CD8-positive, alpha-beta memory T cell (primary cell): ENCODE measurements at regions not wholly inside any gene's neighbourhood (a gene's known extent, or its start where the extent isn't known, plus 50 kb on each side); places are given as distances from the start of the nearest gene placed in this dataset.

Experiments used
- CTCF ChIA-PET: fragments of 350-600 bp; sonication (Branson Sonifier 250); formaldehyde crosslinking; loops from one replicate; lab custom pipeline; 2021; ENCODE audit warnings: antibody characterized with exemption; lab: Charles Lee
- POLR2A ChIA-PET: fragments of 350-600 bp; sonication (Branson Sonifier 250); formaldehyde crosslinking; loops from one replicate; lab custom pipeline; 2021; ENCODE audit warnings: antibody characterized with exemption; lab: Charles Lee
- DNase-seq, 5 donors: peaks; one replicate each; pipeline versions ENCODE4 v3.0.0 to v3.0.0-alpha.2; 2020 to 2022; ENCODE audit warnings: mixed read lengths in 1 of 5
- H3K27ac ChIP-seq: one replicate; pipeline ENCODE4 v1.7.0; 2013; ENCODE audit warnings: low read depth, mild to moderate bottlenecking, low read length, moderate library complexity
- H3K27me3 ChIP-seq: 2 replicates; pipeline ENCODE4 v1.7.0; 2013; ENCODE audit warnings: low read length, mild to moderate bottlenecking; ENCODE audit not compliant: insufficient read depth, poor library complexity, severe bottlenecking
- H3K36me3 ChIP-seq: 2 replicates; pipeline ENCODE4 v1.7.0; 2013; ENCODE audit warnings: mild to moderate bottlenecking, low read length, moderate library complexity; ENCODE audit not compliant: insufficient read depth
- H3K4me1 ChIP-seq: 2 replicates; pipeline ENCODE4 v1.7.0; 2013; ENCODE audit warnings: mild to moderate bottlenecking, low read length, moderate library complexity; ENCODE audit not compliant: insufficient read depth
- H3K4me3 ChIP-seq: 2 replicates; pipeline ENCODE4 v1.7.0; 2013; ENCODE audit warnings: mild to moderate bottlenecking, low read length
- H3K9me3 ChIP-seq: 2 replicates; pipeline ENCODE4 v1.7.0; 2013; ENCODE audit warnings: mild to moderate bottlenecking, low read length
- H3K27ac Mint-ChIP-seq, 8 donors: one replicate each; pipeline ENCODE4 v1.8.0; 2020 to 2021; ENCODE audit warnings: mixed read lengths in 8 of 8, mild to moderate bottlenecking in 6 of 8, inconsistent platforms in 3 of 8, moderate library complexity in 3 of 8
- H3K27me3 Mint-ChIP-seq, 2 donors: one replicate each; pipeline ENCODE4 v1.8.0; 2020 to 2021; ENCODE audit warnings: mixed read lengths in 2 of 2, mild to moderate bottlenecking in 1 of 2, moderate library complexity in 1 of 2
- H3K36me3 Mint-ChIP-seq, 3 donors: one replicate each; pipeline ENCODE4 v1.8.0; 2020 to 2021; ENCODE audit warnings: mixed read lengths in 3 of 3, inconsistent platforms in 1 of 3, mild to moderate bottlenecking in 1 of 3
- H3K4me1 Mint-ChIP-seq, 3 donors: one replicate each; pipeline ENCODE4 v1.8.0; 2020 to 2021; ENCODE audit warnings: mixed read lengths in 3 of 3, inconsistent platforms in 1 of 3, mild to moderate bottlenecking in 1 of 3
- H3K4me3 Mint-ChIP-seq, 7 donors: one replicate each; pipeline ENCODE4 v1.8.0; 2020 to 2021; ENCODE audit warnings: mixed read lengths in 7 of 7, mild to moderate bottlenecking in 6 of 7, moderate library complexity in 4 of 7, inconsistent platforms in 2 of 7
- H3K9me3 Mint-ChIP-seq, 5 donors: one replicate each; pipeline ENCODE4 v1.8.0; 2020 to 2022; ENCODE audit warnings: mixed read lengths in 5 of 5, mild to moderate bottlenecking in 3 of 5, moderate library complexity in 2 of 5, inconsistent platforms in 1 of 5

- Mint-ChIP-seq H3K36me3 (peaks cover 0 to 2% (median 0%) of the 10 kb centered on the region in 3 donors), H3K9me3 (peaks cover 0 to 2% (median 2%) of the 10 kb centered on the region in 5 donors), H3K27me3 (peaks cover 0 to 6% of the 10 kb centered on the region in 2 donors), H3K4me3 (no peak overlapping the region), H3K27ac (no peak overlapping the region), H3K4me1 (no peaks in the 10 kb centered on the region)
- Histone ChIP-seq H3K27ac (no peak overlapping the region), H3K36me3 (no peaks in the 10 kb centered on the region), H3K4me3 (no peak overlapping the region), H3K4me1 (no peaks in the 10 kb centered on the region), H3K27me3 (no peaks in the 10 kb centered on the region), H3K9me3 (no peaks in the 10 kb centered on the region)
- POLR2A ChIA-PET = no interaction called here
- no peak for DNase-seq
- CTCF ChIA-PET = no interaction called here
Observed at GRCh38 chr11:115784796-115785521, 280.7 kb upstream of the CADM1 start.

GRCh38 chr11:115780646-115781362 is 276.6 kb upstream of the CADM1 start:
- ChIA-PET POLR2A (no interaction called here), CTCF (no interaction called here)
- Histone ChIP-seq H3K4me1 (no peaks in the 10 kb centered on the region), H3K4me3 (no peak overlapping the region), H3K27me3 (no peaks in the 10 kb centered on the region), H3K27ac (no peak overlapping the region), H3K9me3 (no peaks in the 10 kb centered on the region), H3K36me3 (no peaks in the 10 kb centered on the region)
- Mint-ChIP-seq H3K36me3 (no peaks in the 10 kb centered on the region), H3K4me1 (no peaks in the 10 kb centered on the region), H3K27ac (no peak overlapping the region), H3K27me3 (no peaks in the 10 kb centered on the region), H3K4me3 (no peak overlapping the region), H3K9me3 (peaks cover 0 to 2% (median 2%) of the 10 kb centered on the region in 5 donors)
- DNase-seq = no peak

- Mint-ChIP-seq H3K36me3 (no peaks in the 10 kb centered on the region), H3K9me3 (peaks cover 0 to 2% (median 2%) of the 10 kb centered on the region in 5 donors), H3K4me3 (no peak overlapping the region), H3K27ac (no peak overlapping the region), H3K4me1 (no peaks in the 10 kb centered on the region), H3K27me3 (no peaks in the 10 kb centered on the region)
- H3K4me3 ChIP-seq = no peak overlapping the region
- H3K36me3 ChIP-seq = no peaks in the 10 kb centered on the region
- POLR2A ChIA-PET = no interaction called here
- no peak overlapping the region for H3K27ac ChIP-seq
- no peak for DNase-seq
- no peaks in the 10 kb centered on the region for H3K4me1 ChIP-seq
- H3K9me3 ChIP-seq = no peaks in the 10 kb centered on the region
- CTCF ChIA-PET = no interaction called here
- no peaks in the 10 kb centered on the region for H3K27me3 ChIP-seq
Observed at GRCh38 chr11:115778928-115779650, 274.9 kb upstream of the CADM1 start.

- H3K27me3 Mint-ChIP-seq = peaks cover 2 to 3% of the 10 kb centered on the region in 2 donors
- no peak overlapping the region for H3K27ac Mint-ChIP-seq
- H3K27ac ChIP-seq = no peak overlapping the region
- no peaks in the 10 kb centered on the region for H3K36me3 ChIP-seq
- ChIA-PET CTCF (no interaction called here), POLR2A (no interaction called here)
- H3K9me3 ChIP-seq = no peaks in the 10 kb centered on the region
- no peaks in the 10 kb centered on the region for H3K36me3 Mint-ChIP-seq
- no peaks in the 10 kb centered on the region for H3K4me1 ChIP-seq
- H3K4me3 ChIP-seq = no peak overlapping the region
- no peaks in the 10 kb centered on the region for H3K27me3 ChIP-seq
- H3K9me3 Mint-ChIP-seq = peaks cover 0 to 2% (median 2%) of the 10 kb centered on the region in 5 donors
- DNase-seq = no peak
- H3K4me3 Mint-ChIP-seq = no peak overlapping the region
- H3K4me1 Mint-ChIP-seq = no peaks in the 10 kb centered on the region
Observed at GRCh38 chr11:115776916-115777315, 272.7 kb upstream of the CADM1 start.

- Histone ChIP-seq H3K36me3 (no peaks in the 10 kb centered on the region), H3K9me3 (no peaks in the 10 kb centered on the region), H3K27ac (no peak overlapping the region), H3K4me3 (no peak overlapping the region), H3K27me3 (no peaks in the 10 kb centered on the region), H3K4me1 (no peaks in the 10 kb centered on the region)
- peaks cover 2 to 3% of the 10 kb centered on the region in 2 donors for H3K27me3 Mint-ChIP-seq
- CTCF ChIA-PET = no interaction called here
- H3K36me3 Mint-ChIP-seq = peaks cover 0 to 1% (median 0%) of the 10 kb centered on the region in 3 donors
- no peaks in the 10 kb centered on the region for H3K4me1 Mint-ChIP-seq
- POLR2A ChIA-PET = no interaction called here
- peaks cover 0 to 2% (median 0%) of the 10 kb centered on the region in 5 donors for H3K9me3 Mint-ChIP-seq
- H3K4me3 Mint-ChIP-seq = no peak overlapping the region
- no peak overlapping the region for H3K27ac Mint-ChIP-seq
- no peak for DNase-seq
Observed at GRCh38 chr11:115775846-115776245, 271.6 kb upstream of the CADM1 start.

- POLR2A ChIA-PET = no interaction called here
- H3K36me3 ChIP-seq = no peaks in the 10 kb centered on the region
Observed at GRCh38 chr11:115774756-115775155, 270.5 kb upstream of the CADM1 start.

GRCh38 chr11:115769891-115770290 is 265.7 kb upstream of the CADM1 start:
- H3K9me3 Mint-ChIP-seq = peaks cover 0 to 2% (median 0%) of the 10 kb centered on the region in 5 donors
- Histone ChIP-seq H3K4me1 (no peaks in the 10 kb centered on the region), H3K36me3 (no peaks in the 10 kb centered on the region), H3K4me3 (no peak overlapping the region), H3K27ac (no peak overlapping the region), H3K27me3 (no peaks in the 10 kb centered on the region), H3K9me3 (no peaks in the 10 kb centered on the region)
- no peaks in the 10 kb centered on the region for H3K4me1 Mint-ChIP-seq
- DNase-seq = no peak
- peaks cover 0 to 1% (median 0%) of the 10 kb centered on the region in 3 donors for H3K36me3 Mint-ChIP-seq
- no peak overlapping the region for H3K27ac Mint-ChIP-seq
- ChIA-PET CTCF (no interaction called here), POLR2A (no interaction called here)
- H3K27me3 Mint-ChIP-seq = peaks cover 2 to 7% of the 10 kb centered on the region in 2 donors
- no peak overlapping the region for H3K4me3 Mint-ChIP-seq

More at GRCh38 chr11:115774756-115775155, 270.5 kb upstream of the CADM1 start:
- Mint-ChIP-seq H3K9me3 (peaks cover 0 to 2% (median 0%) of the 10 kb centered on the region in 5 donors), H3K36me3 (peaks cover 0 to 1% (median 0%) of the 10 kb centered on the region in 3 donors), H3K4me1 (no peaks in the 10 kb centered on the region), H3K4me3 (no peak overlapping the region), H3K27ac (no peak overlapping the region), H3K27me3 (peaks cover 2 to 6% of the 10 kb centered on the region in 2 donors)
- no peak for DNase-seq
- H3K9me3 ChIP-seq = no peaks in the 10 kb centered on the region
- H3K4me1 ChIP-seq = no peaks in the 10 kb centered on the region
- H3K27ac ChIP-seq = no peak overlapping the region
- no peaks in the 10 kb centered on the region for H3K27me3 ChIP-seq
- CTCF ChIA-PET = no interaction called here
- no peak overlapping the region for H3K4me3 ChIP-seq

GRCh38 chr11:115767883-115768282 is 263.7 kb upstream of the CADM1 start:
- no peak overlapping the region for H3K4me3 Mint-ChIP-seq
- Histone ChIP-seq H3K4me3 (no peak overlapping the region), H3K36me3 (no peaks in the 10 kb centered on the region), H3K9me3 (no peaks in the 10 kb centered on the region), H3K27ac (no peak overlapping the region), H3K27me3 (no peaks in the 10 kb centered on the region), H3K4me1 (no peaks in the 10 kb centered on the region)
- ChIA-PET CTCF (no interaction called here), POLR2A (no interaction called here)
- H3K36me3 Mint-ChIP-seq = peaks cover 0 to 1% (median 0%) of the 10 kb centered on the region in 3 donors
- no peaks in the 10 kb centered on the region for H3K4me1 Mint-ChIP-seq
- H3K27me3 Mint-ChIP-seq = peaks cover 2 to 4% of the 10 kb centered on the region in 2 donors
- no peak overlapping the region for H3K27ac Mint-ChIP-seq
- H3K9me3 Mint-ChIP-seq = peaks cover 0 to 2% (median 0%) of the 10 kb centered on the region in 5 donors
- no peak for DNase-seq
